GM12878 (cell line): ENCODE measurements at regions not wholly inside any gene's neighbourhood (a gene's known extent, or its start where the extent isn't known, plus 50 kb on each side); places are given as distances from the start of the nearest gene placed in this dataset.
A peak's percentile ranks its signal among the peaks of the same experiment; 100 is the strongest.

Source experiments
- ATAC-seq: fragments of 200-7000 bp; cut with Tn5 transposase; 3 replicates; pipeline ENCODE4 v1.9.1; 2020; ENCODE audit warnings: mild to moderate bottlenecking, moderate library complexity
- BruUV-seq: library from RNA; stranded (reverse); fragments of 400-500 nt; replicated peaks from 2 replicates; lab custom pipeline; 2021; lab: Mats Ljungman, UMichigan
- CTCF ChIA-PET: fragments of 300-600 bp; sonication (Branson Sonifier 250); formaldehyde crosslinking; extraction: SDS; loops from one replicate; lab custom pipeline; 2021; ENCODE audit warnings: inconsistent platforms; lab: Yijun Ruan, JAX
- POLR2A ChIA-PET: fragments of 350-600 bp; formaldehyde crosslinking; extraction: SDS; loops from one replicate; lab custom pipeline; 2021; ENCODE audit warnings: inconsistent platforms; lab: Charles Lee
- RAD21 ChIA-PET: fragments of 300-600 bp; sonication (Branson Sonifier 250); formaldehyde crosslinking; loops from one replicate; lab custom pipeline; 2023; ENCODE audit warnings: antibody characterized with exemption; ENCODE audit not compliant: unreplicated experiment; lab: Charles Lee
- SMC1A ChIA-PET: fragments of 300-600 bp; sonication (Branson Sonifier 250); formaldehyde crosslinking; loops from one replicate; lab custom pipeline; 2023; ENCODE audit not compliant: unreplicated experiment, uncharacterized antibody; lab: Charles Lee
- DNase-seq: peaks from one replicate; pipeline ENCODE4 v3.0.0-alpha.2; 2011; ENCODE audit warnings: low read depth, low spot score
- FAIRE-seq: peaks from 3 replicates; lab custom pipeline; 2011; peaks lifted over from hg19 to GRCh38; lab: Jason Lieb, UNC
- H2AFZ ChIP-seq: 2 replicates; pipeline ENCODE4 v1.6.0; 2011; ENCODE audit warnings: low read depth, low read length, control low read depth; ENCODE audit not compliant: control insufficient read depth
- H3K27ac ChIP-seq: 2 replicates; pipeline ENCODE4 v1.5.1; 2011; ENCODE audit warnings: control low read depth; ENCODE audit not compliant: control insufficient read depth, insufficient read depth
- H3K27me3 ChIP-seq, 2 experiments: replicated peaks in 1 of 2; 2 replicates each; pipeline versions ENCODE4 v1.6.0 to v1.6.1; 2011; ENCODE audit warnings: low read length in 1 of 2; ENCODE audit not compliant: control insufficient read depth in 2 of 2, insufficient read depth in 2 of 2
- H3K36me3 ChIP-seq, 2 experiments: 2 replicates each; pipeline ENCODE4 v1.5.1; 2011; ENCODE audit warnings: low read length in 1 of 2; ENCODE audit not compliant: control insufficient read depth in 2 of 2, insufficient read depth in 2 of 2
- H3K4me1 ChIP-seq: 2 replicates; pipeline ENCODE4 v1.6.1; 2011; ENCODE audit warnings: mild to moderate bottlenecking, low read length, moderate library complexity, mixed read lengths; ENCODE audit not compliant: control insufficient read depth, insufficient read depth
- H3K4me2 ChIP-seq: 2 replicates; pipeline ENCODE4 v1.6.0; 2011; ENCODE audit warnings: control low read depth; ENCODE audit not compliant: control insufficient read depth, insufficient read depth
- H3K4me3 ChIP-seq: fragments of 200-600 bp; sonication (generic); 2 replicates; pipeline ENCODE4 v1.5.1; 2016
- H3K79me2 ChIP-seq: 2 replicates; pipeline ENCODE4 v1.6.0; 2011; ENCODE audit warnings: low read length; ENCODE audit not compliant: control insufficient read depth, insufficient read depth
- H3K9ac ChIP-seq: 2 replicates; pipeline ENCODE4 v1.8.0; 2011; ENCODE audit warnings: low read length, control low read depth, mixed read lengths; ENCODE audit not compliant: control insufficient read depth, insufficient read depth
- H3K9me3 ChIP-seq: replicated peaks from 3 replicates; pipeline ENCODE4 v1.5.1; 2011; ENCODE audit warnings: mild to moderate bottlenecking, low read length; ENCODE audit not compliant: control insufficient read depth, insufficient read depth
- H4K20me1 ChIP-seq: 2 replicates; pipeline ENCODE4 v1.6.0; 2011; ENCODE audit not compliant: control insufficient read depth, insufficient read depth
- ATF3 ChIP-seq: IDR thresholded peaks from 2 replicates; pipeline ENCODE4 v1.6.1; 2011; ENCODE audit warnings: low read depth, mild to moderate bottlenecking, low read length, moderate library complexity, borderline replicate concordance; ENCODE audit errors: extremely low read depth
- BMI1 ChIP-seq: fragments of 450-650 bp; IDR thresholded peaks from 2 replicates; pipeline ENCODE4 v1.6.1; 2016; ENCODE audit warnings: mild to moderate bottlenecking, moderate library complexity, borderline replicate concordance
- CBX3 ChIP-seq: fragments of 200-600 bp; sonication (generic); IDR thresholded peaks from 2 replicates; pipeline ENCODE4 v1.6.1; 2016; ENCODE audit warnings: low read depth, borderline replicate concordance
- CTCF ChIP-seq, 3 experiments: IDR thresholded peaks in 2 of 3; conservative IDR thresholded peaks in 1 of 3; 2 replicates each; pipeline ENCODE4 v1.5.1; 2011; ENCODE audit warnings: low read depth in 3 of 3, low read length in 3 of 3, mild to moderate bottlenecking in 3 of 3, control low read depth in 2 of 3, moderate library complexity in 2 of 3, inconsistent platforms in 1 of 3, mixed read lengths in 1 of 3; ENCODE audit not compliant: control insufficient read depth in 2 of 3, insufficient read depth in 1 of 3; ENCODE audit errors: extremely low read depth in 1 of 3
- KDM1A ChIP-seq: fragments of 200-600 bp; sonication (generic); IDR thresholded peaks from 2 replicates; pipeline ENCODE4 v1.6.1; 2016; ENCODE audit warnings: borderline replicate concordance
- MEF2A ChIP-seq: IDR thresholded peaks from 2 replicates; pipeline ENCODE4 v1.6.1; 2011; ENCODE audit warnings: low read depth, mild to moderate bottlenecking, low read length, moderate library complexity; ENCODE audit not compliant: insufficient read depth
- MYC ChIP-seq: IDR thresholded peaks from 2 replicates; pipeline ENCODE4 v1.6.1; 2011; ENCODE audit warnings: mild to moderate bottlenecking, low read length, moderate library complexity, inconsistent platforms; ENCODE audit not compliant: insufficient read depth, insufficient replicate concordance, insufficient read length, severe bottlenecking
- NFXL1 ChIP-seq: fragments of 450-650 bp; IDR thresholded peaks from 2 replicates; pipeline ENCODE4 v1.6.1; 2017; ENCODE audit warnings: antibody characterized with exemption, mild to moderate bottlenecking, borderline replicate concordance
- NR2F1 ChIP-seq: fragments of 450-650 bp; conservative IDR thresholded peaks from 2 replicates; pipeline ENCODE4 v1.6.1; 2017; ENCODE audit warnings: mild to moderate bottlenecking
- WRNIP1 ChIP-seq: IDR thresholded peaks from 2 replicates; pipeline ENCODE4 v1.6.1; 2011; ENCODE audit warnings: low read depth, low read length, improper control_type of control experiment, borderline replicate concordance
- ZNF592 ChIP-seq: fragments of 450-650 bp; IDR thresholded peaks from 2 replicates; pipeline ENCODE4 v1.6.1; 2017; ENCODE audit warnings: mild to moderate bottlenecking, moderate library complexity
- ZNF622 ChIP-seq: fragments of 450-650 bp; IDR thresholded peaks from 2 replicates; pipeline ENCODE4 v1.6.1; 2017; ENCODE audit warnings: mild to moderate bottlenecking, inconsistent platforms
- WGBS: methylation state at CpG from one replicate; pipeline ENCODE4 v1.1.6; 2016; ENCODE audit warnings: low lambda C conversion rate; ENCODE audit not compliant: insufficient replicate concordance, insufficient coverage; ENCODE audit errors: missing lambda C conversion rate; 5-methylcytosine and 5-hydroxymethylcytosine counted together
- in situ Hi-C: fragments of 300-500 bp; cut with MboI; formaldehyde crosslinking; loops from 9 replicates; pipeline ENCODE4 v1.14.3; 2018; ENCODE audit warnings: mixed read lengths
- intact Hi-C: fragments of 100-400 bp; cut with micrococcal nuclease; formaldehyde crosslinking; loops from one replicate; pipeline ENCODE4 v1.14.2; 2022; ENCODE audit not compliant: unreplicated experiment

- TF ChIP-seq MYC = no peak
- no peak for TF ChIP-seq MEF2A
- TF ChIP-seq NFXL1 = no peak
- no peak for TF ChIP-seq NR2F1
- TF ChIP-seq WRNIP1 = no peak
Measured at GRCh38 chr6:27700337-27700736, 211.9 kb downstream of the OR2B2 start (continued).

- ChIA-PET POLR2A (interaction anchor here (0.6 to 0.9 kb wide), 2 partner anchors 65 to 146 kb away, joined by 3 to 4 read pairs; no protein-coding TSS in a partner anchor), CTCF (interaction anchor here (0.8 kb wide), 1 partner anchor 17 kb away, joined by 4 read pairs; no protein-coding TSS in a partner anchor), SMC1A (interaction anchor here (0.6 to 1.8 kb wide), 3 partner anchors 60 to 102 kb away, joined by 3 to 5 read pairs (median 3); no protein-coding TSS in a partner anchor), RAD21 (interaction anchor here (1.2 kb wide), 1 partner anchor 58 kb away, joined by 4 read pairs; no protein-coding TSS in a partner anchor)
- peak overlapping the region; percentile 80 for H3K4me2 ChIP-seq
- peaks cover 7% of the 10 kb centered on the region for H3K79me2 ChIP-seq
- H3K27me3 ChIP-seq = no peaks in the 10 kb centered on the region
- H3K9ac ChIP-seq = peak overlapping the region; percentile 93
- peak overlapping the region; percentile 89 for H3K4me3 ChIP-seq
- FAIRE-seq (peak; percentile 73), ATAC-seq (peak; percentile 32; the same call in 2 of the 3 replicates), DNase-seq (no peak)
- intact Hi-C loops = loop anchor here (2.0 kb wide), 1 partner anchor 96 kb away; no protein-coding TSS in a partner anchor
- H3K4me1 ChIP-seq = no peaks in the 10 kb centered on the region; the same call in 1 of the 2 replicates
- TF ChIP-seq CBX3 = no peak
- TF ChIP-seq KDM1A = no peak
- TF ChIP-seq ZNF592 = no peak
- TF ChIP-seq BMI1 = no peak
- no peak for TF ChIP-seq CTCF (IDR thresholded peaks at IDR 0.05 in 2 of 3, conservative IDR thresholded peaks at IDR 0.05 in 1 of 3; ENCODE audit: control insufficient read depth in 2 of 3, extremely low read depth in 1 of 3, insufficient read depth in 1 of 3, low read depth in 3 of 3, low read length in 3 of 3)
- TF ChIP-seq ZNF622 = no peak
- TF ChIP-seq ATF3 = no peak
- in situ Hi-C loops = no loop called here
- H3K9me3 ChIP-seq = no peaks in the 10 kb centered on the region
- peak overlapping the region; percentile 87 for H2AFZ ChIP-seq
- 46% methylated on average over 7 of the region's 7 CpGs for WGBS
- peak overlapping the region; percentile 80 for H3K27ac ChIP-seq
- no TSS peak for BruUV-seq
- no peaks in the 10 kb centered on the region for H3K36me3 ChIP-seq
- H4K20me1 ChIP-seq = no peaks in the 10 kb centered on the region
Measured at GRCh38 chr6:27694547-27694874, 217.7 kb downstream of the OR2B2 start.
